ENCODE measurements at regions not wholly inside any gene's neighbourhood (a gene's known extent, or its start where the extent isn't known, plus 50 kb on each side); places are given as distances from the start of the nearest gene placed in this dataset.
A peak's percentile ranks its signal among the peaks of the same experiment; 100 is the strongest.
"Not testable (repeated sequence)": the region's sequence is repeated elsewhere in the genome, so short reads cannot be mapped to it uniquely, and the experiment has no call there.

- no peak for DNase-seq
Measured at GRCh38 chr11:130551388-130551787, 102.9 kb downstream of the ADAMTS15 start.

GRCh38 chr11:130553306-130553705, 104.9 kb downstream of the ADAMTS15 start:
- DNase-seq: no peak

- no peak for DNase-seq
Measured at GRCh38 chr11:130554241-130555055, 106.0 kb downstream of the ADAMTS15 start.

GRCh38 chr11:130555251-130555841, 106.9 kb downstream of the ADAMTS15 start:
- no peak for DNase-seq

GRCh38 chr11:130560000-130560780, 111.7 kb downstream of the ADAMTS15 start:
- DNase-seq: no peak

- DNase-seq: no peak
Measured at GRCh38 chr11:130560781-130561109, 112.3 kb downstream of the ADAMTS15 start.

- DNase-seq: no peak
Measured at GRCh38 chr11:130561441-130561881, 113.0 kb downstream of the ADAMTS15 start.

GRCh38 chr11:130562549-130562948, 114.1 kb downstream of the ADAMTS15 start:
- DNase-seq: no peak

GRCh38 chr11:130566360-130566759, 117.9 kb downstream of the ADAMTS15 start:
- DNase-seq: not testable (repeated sequence)

- DNase-seq: no peak
Measured at GRCh38 chr11:130571519-130571918, 123.1 kb downstream of the ADAMTS15 start.

- DNase-seq: no peak
Measured at GRCh38 chr11:130571947-130572584, 123.6 kb downstream of the ADAMTS15 start.

GRCh38 chr11:130573767-130574166, 125.3 kb downstream of the ADAMTS15 start:
- DNase-seq: no peak

- no peak for DNase-seq
Measured at GRCh38 chr11:130574740-130575139, 126.3 kb downstream of the ADAMTS15 start.

GRCh38 chr11:130576146-130576545, 127.7 kb downstream of the ADAMTS15 start:
- no peak for DNase-seq

- no peak for DNase-seq
Measured at GRCh38 chr11:130578738-130579368, 130.4 kb downstream of the ADAMTS15 start.

- peak; percentile 10 for DNase-seq
Measured at GRCh38 chr11:130580372-130580771, 131.9 kb downstream of the ADAMTS15 start.

GRCh38 chr11:130580891-130581492, 132.5 kb downstream of the ADAMTS15 start:
- peak; percentile 25 for DNase-seq

- no peak for DNase-seq
Measured at GRCh38 chr11:130581646-130582045, 133.2 kb downstream of the ADAMTS15 start.

GRCh38 chr11:130582176-130582575, 133.7 kb downstream of the ADAMTS15 start:
- DNase-seq: no peak

GRCh38 chr11:130582981-130583380, 134.5 kb downstream of the ADAMTS15 start:
- no peak for DNase-seq

- no peak for DNase-seq
Measured at GRCh38 chr11:130583801-130584211, 135.4 kb downstream of the ADAMTS15 start.

- DNase-seq: no peak
Measured at GRCh38 chr11:130585545-130585944, 137.1 kb downstream of the ADAMTS15 start.

All from NCI-H2171 treated with DMSO at 0.1 percent for 48 hours (cell line).